ENCODE measurements at regions not wholly inside any gene's neighbourhood (a gene's known extent, or its start where the extent isn't known, plus 50 kb on each side); places are given as distances from the start of the nearest gene placed in this dataset.

GRCh38 chrX:39819921-39820849 lies 277.6 kb downstream of the BCOR start:
- in situ Hi-C loops (cut with MboI; ENCODE audit: low pct_ligation_motif_present in 1 of 4, low pct_unique_long_range_greater_than_20kb in 1 of 4, low sequenced_read_pairs in 3 of 4) (no loop called here), intact Hi-C loops (cut with DNase I; ENCODE audit: low total_unique reads) (no loop called here)
- no peak overlapping the region for H3K27ac ChIP-seq
- DNase-seq = no peak
- peak overlapping the region in 1 of 4 donors; percentile 49 for H3K4me3 ChIP-seq
- H3K4me1 ChIP-seq = peaks cover 0 to 10% (median 0%) of the 10 kb centered on the region in 4 donors
- no peak for TF ChIP-seq CTCF (IDR thresholded peaks at IDR 0.05)
- no peak for TF ChIP-seq EP300 (IDR thresholded peaks at IDR 0.05; ENCODE audit: low read depth)
- no peak for TF ChIP-seq POLR2AphosphoS5 (IDR thresholded peaks at IDR 0.05)
- TF ChIP-seq POLR2A (IDR thresholded peaks at IDR 0.05) = no peak
- H3K36me3 ChIP-seq = no peaks in the 10 kb centered on the region
- 27 to 60% methylated on average over 2 to 33 of the region's 34 CpGs for WGBS, 2 donors (ENCODE audit: low coverage in 1 of 2)
- H3K9me3 ChIP-seq = no peaks in the 10 kb centered on the region
- peaks cover 20% of the 10 kb centered on the region for H3K27me3 ChIP-seq

- H3K36me3 ChIP-seq = no peaks in the 10 kb centered on the region
- TF ChIP-seq POLR2AphosphoS5 (IDR thresholded peaks at IDR 0.05) (no peak), EP300 (IDR thresholded peaks at IDR 0.05; ENCODE audit: low read depth) (no peak), CTCF (IDR thresholded peaks at IDR 0.05) (no peak), POLR2A (IDR thresholded peaks at IDR 0.05) (no peak)
- H3K9me3 ChIP-seq = no peaks in the 10 kb centered on the region
- no peak for DNase-seq
- no peak overlapping the region for H3K27ac ChIP-seq
- H3K4me3 ChIP-seq = peak overlapping the region; percentile 16 to 49 (median 23)
- intact Hi-C loops (cut with DNase I; ENCODE audit: low total_unique reads) (no loop called here), in situ Hi-C loops (cut with MboI; ENCODE audit: low pct_ligation_motif_present in 1 of 4, low pct_unique_long_range_greater_than_20kb in 1 of 4, low sequenced_read_pairs in 3 of 4) (no loop called here)
- H3K27me3 ChIP-seq = peaks cover 20% of the 10 kb centered on the region
- peaks cover 0 to 10% (median 0%) of the 10 kb centered on the region in 4 donors for H3K4me1 ChIP-seq
- WGBS, 2 donors (ENCODE audit: low coverage in 1 of 2) = 0 to 20% methylated on average over 4 to 86 of the region's 98 CpGs
Measured at GRCh38 chrX:39820938-39821708, 276.6 kb downstream of the BCOR start.

- peak overlapping the region in 2 of 4 donors; percentile 27 to 49 for H3K4me3 ChIP-seq
- no peak overlapping the region for H3K27ac ChIP-seq
- H3K9me3 ChIP-seq = no peaks in the 10 kb centered on the region
- intact Hi-C loops (cut with DNase I; ENCODE audit: low total_unique reads) (no loop called here), in situ Hi-C loops (cut with MboI; ENCODE audit: low pct_ligation_motif_present in 1 of 4, low pct_unique_long_range_greater_than_20kb in 1 of 4, low sequenced_read_pairs in 3 of 4) (no loop called here)
- no peaks in the 10 kb centered on the region for H3K36me3 ChIP-seq
- TF ChIP-seq POLR2A (IDR thresholded peaks at IDR 0.05) (no peak), POLR2AphosphoS5 (IDR thresholded peaks at IDR 0.05) (no peak), CTCF (IDR thresholded peaks at IDR 0.05) (no peak), EP300 (IDR thresholded peaks at IDR 0.05; ENCODE audit: low read depth) (no peak)
- WGBS, 2 donors (ENCODE audit: low coverage in 1 of 2) = 58% methylated on average over 15 of the region's 26 CpGs; no CpG with 5 or more reads in 1 of the 2 donors
- peaks cover 0 to 10% (median 0%) of the 10 kb centered on the region in 4 donors for H3K4me1 ChIP-seq
- no peak for DNase-seq
- peaks cover 20% of the 10 kb centered on the region for H3K27me3 ChIP-seq
Measured at GRCh38 chrX:39821709-39822095, 276.1 kb downstream of the BCOR start.

- no peak for TF ChIP-seq POLR2AphosphoS5 (IDR thresholded peaks at IDR 0.05)
- WGBS, 2 donors (ENCODE audit: low coverage in 1 of 2) = 78 to 100% methylated on average over 1 to 15 of the region's 15 CpGs
- Histone ChIP-seq H3K36me3 (no peaks in the 10 kb centered on the region), H3K4me1 (peaks cover 0 to 10% (median 0%) of the 10 kb centered on the region in 4 donors), H3K27ac (no peak overlapping the region), H3K27me3 (peaks cover 20% of the 10 kb centered on the region), H3K4me3 (no peak overlapping the region), H3K9me3 (no peaks in the 10 kb centered on the region)
- DNase-seq = no peak
- intact Hi-C loops (cut with DNase I; ENCODE audit: low total_unique reads) (no loop called here), in situ Hi-C loops (cut with MboI; ENCODE audit: low pct_ligation_motif_present in 1 of 4, low pct_unique_long_range_greater_than_20kb in 1 of 4, low sequenced_read_pairs in 3 of 4) (no loop called here)
Measured at GRCh38 chrX:39822133-39822748, 275.5 kb downstream of the BCOR start.

Data from transverse colon (tissue), 4 donors.